Osteocyte (in vitro differentiated cells): ENCODE measurements at regions not wholly inside any gene's neighbourhood (a gene's known extent, or its start where the extent isn't known, plus 50 kb on each side); places are given as distances from the start of the nearest gene placed in this dataset.

Experiments
- DNase-seq: peaks from one replicate; pipeline ENCODE4 v3.0.0; 2021; ENCODE audit warnings: mixed read lengths; ENCODE audit not compliant: unreplicated experiment; ENCODE audit errors: extremely low spot score
- H3K27ac Mint-ChIP-seq: one replicate; pipeline ENCODE4 v1.8.0; 2021; ENCODE audit warnings: mild to moderate bottlenecking, mixed read lengths; ENCODE audit not compliant: unreplicated experiment
- H3K27me3 Mint-ChIP-seq: one replicate; pipeline ENCODE4 v1.8.0; 2021; ENCODE audit warnings: mixed read lengths; ENCODE audit not compliant: unreplicated experiment
- H3K36me3 Mint-ChIP-seq: one replicate; pipeline ENCODE4 v1.8.0; 2021; ENCODE audit warnings: mixed read lengths; ENCODE audit not compliant: unreplicated experiment
- H3K4me1 Mint-ChIP-seq: one replicate; pipeline ENCODE4 v1.8.0; 2021; ENCODE audit warnings: mixed read lengths; ENCODE audit not compliant: unreplicated experiment
- H3K4me3 Mint-ChIP-seq: one replicate; pipeline ENCODE4 v1.8.0; 2021; ENCODE audit warnings: mild to moderate bottlenecking, moderate library complexity, mixed read lengths; ENCODE audit not compliant: unreplicated experiment
- H3K9me3 Mint-ChIP-seq: one replicate; pipeline ENCODE4 v1.8.0; 2021; ENCODE audit warnings: mixed read lengths; ENCODE audit not compliant: unreplicated experiment
- CTCF ChIP-seq: fragments of 200-600 bp; sonication (generic); IDR thresholded peaks from 2 replicates; pipeline ENCODE4 v1.5.0; 2021; ENCODE audit warnings: antibody characterized with exemption, mild to moderate bottlenecking, moderate library complexity

- Mint-ChIP-seq H3K27me3 (peaks cover 9% of the 10 kb centered on the region), H3K36me3 (no peaks in the 10 kb centered on the region), H3K27ac (no peak overlapping the region), H3K4me3 (no peak overlapping the region), H3K4me1 (no peaks in the 10 kb centered on the region), H3K9me3 (peaks cover 8% of the 10 kb centered on the region)
- no peak for DNase-seq
- no peak for TF ChIP-seq CTCF
Observed at GRCh38 chr2:240347949-240348500, 87.4 kb upstream of the GPC1 start.

GRCh38 chr2:240348522-240348921, 86.9 kb upstream of the GPC1 start:
- no peak for DNase-seq
- no peak overlapping the region for H3K4me3 Mint-ChIP-seq
- no peak for TF ChIP-seq CTCF
- H3K27me3 Mint-ChIP-seq = peaks cover 9% of the 10 kb centered on the region
- no peaks in the 10 kb centered on the region for H3K4me1 Mint-ChIP-seq
- H3K27ac Mint-ChIP-seq = no peak overlapping the region
- H3K9me3 Mint-ChIP-seq = peaks cover 8% of the 10 kb centered on the region
- H3K36me3 Mint-ChIP-seq = no peaks in the 10 kb centered on the region

GRCh38 chr2:240349133-240350005, 86.1 kb upstream of the GPC1 start:
- Mint-ChIP-seq H3K9me3 (peaks cover 8% of the 10 kb centered on the region), H3K4me3 (no peak overlapping the region), H3K27ac (no peak overlapping the region), H3K4me1 (no peaks in the 10 kb centered on the region), H3K36me3 (no peaks in the 10 kb centered on the region), H3K27me3 (peaks cover 9% of the 10 kb centered on the region)
- TF ChIP-seq CTCF = no peak
- no peak for DNase-seq

GRCh38 chr2:240350006-240350355, 85.5 kb upstream of the GPC1 start:
- Mint-ChIP-seq H3K36me3 (no peaks in the 10 kb centered on the region), H3K4me3 (no peak overlapping the region), H3K27ac (no peak overlapping the region), H3K9me3 (peaks cover 4% of the 10 kb centered on the region), H3K27me3 (peaks cover 9% of the 10 kb centered on the region), H3K4me1 (no peaks in the 10 kb centered on the region)
- no peak for DNase-seq
- no peak for TF ChIP-seq CTCF

- Mint-ChIP-seq H3K36me3 (no peaks in the 10 kb centered on the region), H3K27ac (no peak overlapping the region), H3K4me3 (no peak overlapping the region), H3K9me3 (no peaks in the 10 kb centered on the region), H3K4me1 (no peaks in the 10 kb centered on the region), H3K27me3 (peaks cover 9% of the 10 kb centered on the region)
- TF ChIP-seq CTCF = no peak
- no peak for DNase-seq
Observed at GRCh38 chr2:240350696-240351087, 84.8 kb upstream of the GPC1 start.
